Ascending aorta (tissue), 2 donors: ENCODE measurements at regions not wholly inside any gene's neighbourhood (a gene's known extent, or its start where the extent isn't known, plus 50 kb on each side); places are given as distances from the start of the nearest gene placed in this dataset.

ENCODE experiments used
- DNase-seq, 2 donors: peaks; one replicate each; pipeline ENCODE4 v3.0.0-alpha.2; 2019; ENCODE audit warnings: low spot score in 2 of 2
- H3K27ac ChIP-seq, 2 donors: fragments of 200-600 bp; sonication (generic); one replicate each; pipeline ENCODE4 v1.5.1; 2016 to 2017; ENCODE audit warnings: mild to moderate bottlenecking in 1 of 2
- H3K27me3 ChIP-seq: fragments of 200-600 bp; sonication (generic); one replicate; pipeline ENCODE4 v1.5.1; 2017
- H3K36me3 ChIP-seq, 2 donors: fragments of 200-600 bp; sonication (generic); one replicate each; pipeline ENCODE4 v1.5.1; 2016
- H3K4me1 ChIP-seq, 2 donors: fragments of 200-600 bp; sonication (generic); one replicate each; pipeline ENCODE4 v1.5.1; 2016 to 2017; ENCODE audit warnings: mild to moderate bottlenecking in 1 of 2
- H3K4me3 ChIP-seq, 2 donors: fragments of 200-600 bp; sonication (generic); one replicate each; pipeline ENCODE4 v1.5.1; 2016 to 2017; ENCODE audit warnings: mild to moderate bottlenecking in 1 of 2
- H3K9me3 ChIP-seq, 2 donors: fragments of 200-600 bp; sonication (generic); one replicate each; pipeline ENCODE4 v1.5.1; 2016
- CTCF ChIP-seq, 3 experiments: fragments of 200-600 bp in 2 of 3; fragments of 450-650 bp in 1 of 3; sonication (generic) in 2 of 3; IDR thresholded peaks; one replicate each; pipeline ENCODE4 v1.5.1; 2016 to 2019; ENCODE audit warnings: antibody characterized with exemption in 3 of 3, mild to moderate bottlenecking in 1 of 3, moderate library complexity in 1 of 3
- intact Hi-C: fragments of 100-400 bp; cut with DNase I; formaldehyde crosslinking; loops from one replicate; pipeline ENCODE4 v1.15.1; 2023

- Histone ChIP-seq H3K4me1 (no peaks in the 10 kb centered on the region), H3K27me3 (no peaks in the 10 kb centered on the region), H3K36me3 (no peaks in the 10 kb centered on the region), H3K27ac (no peak overlapping the region), H3K9me3 (no peaks in the 10 kb centered on the region), H3K4me3 (no peak overlapping the region)
- no peak for DNase-seq
- TF ChIP-seq CTCF (IDR thresholded peaks at IDR 0.05): no peak
- intact Hi-C loops: no loop called here
Observed at GRCh38 chr4:75235359-75235951, 278.7 kb downstream of the RCHY1 start.

GRCh38 chr4:75232546-75232945, 281.7 kb downstream of the RCHY1 start:
- no peak for TF ChIP-seq CTCF (IDR thresholded peaks at IDR 0.05)
- no peak overlapping the region for H3K27ac ChIP-seq
- no peaks in the 10 kb centered on the region for H3K36me3 ChIP-seq
- intact Hi-C loops: no loop called here
- H3K27me3 ChIP-seq: no peaks in the 10 kb centered on the region
- DNase-seq: no peak
- no peaks in the 10 kb centered on the region for H3K9me3 ChIP-seq
- no peaks in the 10 kb centered on the region for H3K4me1 ChIP-seq
- no peak overlapping the region for H3K4me3 ChIP-seq

GRCh38 chr4:75229806-75230570, 284.2 kb downstream of the RCHY1 start:
- H3K9me3 ChIP-seq: no peaks in the 10 kb centered on the region
- H3K27me3 ChIP-seq: no peaks in the 10 kb centered on the region
- H3K27ac ChIP-seq: no peak overlapping the region
- H3K4me3 ChIP-seq: no peak overlapping the region
- no peaks in the 10 kb centered on the region for H3K4me1 ChIP-seq
- intact Hi-C loops: no loop called here
- no peaks in the 10 kb centered on the region for H3K36me3 ChIP-seq
- no peak for DNase-seq
- no peak for TF ChIP-seq CTCF (IDR thresholded peaks at IDR 0.05)

DNA sequence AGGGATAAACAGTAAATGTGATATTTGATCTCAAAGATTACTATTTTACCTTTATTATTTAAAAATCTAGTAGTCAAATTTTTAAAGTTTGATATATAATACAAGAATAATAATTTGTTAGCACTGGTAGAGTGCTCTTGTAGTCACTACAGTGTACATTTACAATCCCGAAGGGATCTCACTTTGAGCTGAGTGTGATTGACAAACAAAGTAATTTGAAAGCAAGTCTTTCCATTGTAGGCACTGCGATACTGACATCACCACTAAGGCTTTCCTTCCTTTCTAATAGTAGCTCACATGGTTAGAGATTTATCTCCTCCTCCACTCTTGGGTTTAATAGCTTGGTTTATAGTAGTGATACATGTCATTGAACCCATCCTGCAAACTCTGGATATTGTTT, 280.6 kb downstream of the PARM1 start:
- Histone ChIP-seq H3K27ac (no peak overlapping the region), H3K9me3 (no peaks in the 10 kb centered on the region), H3K4me3 (no peak overlapping the region), H3K36me3 (no peaks in the 10 kb centered on the region), H3K4me1 (no peaks in the 10 kb centered on the region), H3K27me3 (no peaks in the 10 kb centered on the region)
- intact Hi-C loops: no loop called here
- no peak for DNase-seq
- TF ChIP-seq CTCF (IDR thresholded peaks at IDR 0.05): no peak

- no peak for TF ChIP-seq CTCF (IDR thresholded peaks at IDR 0.05)
- no peaks in the 10 kb centered on the region for H3K27me3 ChIP-seq
- H3K4me1 ChIP-seq: no peaks in the 10 kb centered on the region
- H3K36me3 ChIP-seq: no peaks in the 10 kb centered on the region
- no peak overlapping the region for H3K4me3 ChIP-seq
- H3K9me3 ChIP-seq: no peaks in the 10 kb centered on the region
- no peak for DNase-seq
- H3K27ac ChIP-seq: no peak overlapping the region
- intact Hi-C loops: no loop called here
Observed at GRCh38 chr4:75211422-75211821, 278.5 kb downstream of the PARM1 start.
